Tibial nerve (tissue), 4 donors: ENCODE measurements at regions not wholly inside any gene's neighbourhood (a gene's known extent, or its start where the extent isn't known, plus 50 kb on each side); places are given as distances from the start of the nearest gene placed in this dataset.
"Not testable (repeated sequence)": the region's sequence is repeated elsewhere in the genome, so short reads cannot be mapped to it uniquely, and the experiment has no call there.

Experiments used
- DNase-seq, 2 donors: peaks; one replicate each; pipeline ENCODE4 v3.0.0-alpha.2; 2019; ENCODE audit warnings: low spot score in 2 of 2
- H3K27ac ChIP-seq, 4 donors: fragments of 200-600 bp; sonication (generic) in 3 of 4; one replicate each; pipeline ENCODE4 v1.5.1; 2017 to 2019; ENCODE audit warnings: mild to moderate bottlenecking in 1 of 4
- H3K27me3 ChIP-seq, 2 donors: fragments of 200-600 bp; sonication (generic) in 1 of 2; one replicate each; pipeline versions ENCODE4 v1.5.1 to v1.6.0; 2017 to 2019
- H3K36me3 ChIP-seq, 3 donors: fragments of 200-600 bp; sonication (generic); one replicate each; pipeline ENCODE4 v1.5.1; 2018 to 2019
- H3K4me1 ChIP-seq, 4 donors: fragments of 200-600 bp; sonication (generic) in 3 of 4; one replicate each; pipeline ENCODE4 v1.5.1; 2017 to 2019
- H3K4me3 ChIP-seq, 4 donors: fragments of 200-600 bp; sonication (generic) in 3 of 4; one replicate each; pipeline ENCODE4 v1.5.1; 2017 to 2019; ENCODE audit warnings: mild to moderate bottlenecking in 1 of 4, moderate library complexity in 1 of 4
- H3K9me3 ChIP-seq, 4 donors: fragments of 200-600 bp; sonication (generic) in 3 of 4; one replicate each; pipeline ENCODE4 v1.5.1; 2017 to 2019
- CTCF ChIP-seq, 5 experiments: fragments of 200-600 bp in 3 of 5; fragments of 450-650 bp in 2 of 5; sonication (generic) in 3 of 5; IDR thresholded peaks; one replicate each; pipeline ENCODE4 v1.5.1; 2016 to 2019; ENCODE audit warnings: antibody characterized with exemption in 5 of 5, mild to moderate bottlenecking in 3 of 5, moderate library complexity in 2 of 5
- EP300 ChIP-seq, 2 donors: sonication (generic); formaldehyde crosslinking; IDR thresholded peaks; one replicate each; pipeline ENCODE4 v1.6.1; 2017; ENCODE audit warnings: antibody characterized with exemption in 2 of 2, mild to moderate bottlenecking in 1 of 2
- POLR2A ChIP-seq, 2 donors: fragments of 450-650 bp; IDR thresholded peaks; one replicate each; pipeline ENCODE4 v1.6.1; 2017; ENCODE audit warnings: antibody characterized with exemption in 2 of 2, mild to moderate bottlenecking in 2 of 2, moderate library complexity in 2 of 2
- WGBS, 2 donors: methylation state at CpG; one replicate each; pipeline ENCODE4 v1.1.5; 2018; 5-methylcytosine and 5-hydroxymethylcytosine counted together

GRCh38 chr4:79134767-79135166 lies 191.1 kb downstream of the NAA11 start:
- TF ChIP-seq CTCF (IDR thresholded peaks at IDR 0.05) (no peak), POLR2A (IDR thresholded peaks at IDR 0.05) (no peak), EP300 (IDR thresholded peaks at IDR 0.05) (no peak)
- Histone ChIP-seq H3K27ac (no peak overlapping the region), H3K4me1 (no peaks in the 10 kb centered on the region)

DNA sequence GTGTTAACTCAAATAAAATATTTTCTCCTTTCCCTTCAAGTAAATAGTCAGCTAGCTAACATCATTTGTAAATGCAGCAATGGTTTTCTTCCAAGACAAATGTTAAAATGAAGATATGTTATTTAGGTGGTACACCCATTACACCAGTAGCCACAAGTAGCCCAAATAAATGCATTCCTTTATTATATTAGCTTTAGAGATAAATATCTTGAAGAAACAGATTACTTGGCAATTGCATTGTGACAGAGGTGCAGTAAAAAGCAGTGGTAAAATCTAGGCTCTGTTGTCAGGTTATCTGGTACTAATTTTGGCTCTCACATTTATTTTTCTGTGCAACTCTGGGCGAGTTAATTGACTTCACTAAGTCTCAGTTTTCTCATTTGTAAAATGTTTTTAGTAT lies 193.0 kb downstream of the NAA11 start:
- TF ChIP-seq CTCF (IDR thresholded peaks at IDR 0.05) (no peak), EP300 (IDR thresholded peaks at IDR 0.05) (no peak), POLR2A (IDR thresholded peaks at IDR 0.05) (no peak)
- no peak overlapping the region for H3K27ac ChIP-seq
- WGBS, 2 donors: 84 to 88% methylated on average over 1 of the region's 1 CpG
- no peaks in the 10 kb centered on the region for H3K27me3 ChIP-seq
- H3K36me3 ChIP-seq: no peaks in the 10 kb centered on the region
- peaks cover 0 to 20% (median under 1%) of the 10 kb centered on the region in 4 donors for H3K9me3 ChIP-seq
- no peak overlapping the region for H3K4me3 ChIP-seq
- DNase-seq: no peak
- H3K4me1 ChIP-seq: no peaks in the 10 kb centered on the region

More at GRCh38 chr4:79134767-79135166, 191.1 kb downstream of the NAA11 start:
- Histone ChIP-seq H3K27me3 (no peaks in the 10 kb centered on the region), H3K36me3 (no peaks in the 10 kb centered on the region), H3K9me3 (peaks cover 0 to 11% (median 0%) of the 10 kb centered on the region in 4 donors), H3K4me3 (no peak overlapping the region)
- no peak for DNase-seq

DNA sequence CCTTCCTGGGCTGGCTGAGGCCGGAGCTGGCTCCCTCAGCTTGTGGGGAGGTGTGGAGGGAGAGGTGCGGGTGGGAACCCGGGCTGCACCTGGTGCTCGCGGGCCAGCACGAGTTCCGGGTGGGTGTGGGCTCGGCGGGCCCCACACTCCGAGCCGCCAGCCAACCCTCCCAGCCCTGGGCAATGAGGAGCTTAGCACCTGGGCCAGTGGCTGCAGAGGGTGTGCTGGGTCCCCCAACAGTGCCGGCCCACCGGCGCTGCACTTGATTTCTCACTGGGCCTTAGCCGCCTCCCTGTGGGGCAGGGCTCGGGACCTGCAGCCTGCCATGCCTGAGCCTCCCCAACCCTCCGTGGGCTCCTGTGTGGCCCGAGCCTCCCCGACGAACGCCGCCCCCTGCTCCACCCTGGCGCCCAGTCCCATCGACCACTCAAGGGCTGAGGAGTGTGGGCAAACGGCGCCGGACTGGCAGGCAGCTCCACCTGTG lies 182.7 kb upstream of the PAQR3 start:
- 96 to 97% methylated on average over 23 to 27 of the region's 27 CpGs for WGBS, 2 donors
- H3K4me1 ChIP-seq: no peaks in the 10 kb centered on the region
- TF ChIP-seq CTCF (IDR thresholded peaks at IDR 0.05) (no peak), POLR2A (IDR thresholded peaks at IDR 0.05) (no peak), EP300 (IDR thresholded peaks at IDR 0.05) (no peak)
- no peak for DNase-seq
- no peaks in the 10 kb centered on the region for H3K27me3 ChIP-seq
- no peak overlapping the region for H3K27ac ChIP-seq
- no peaks in the 10 kb centered on the region for H3K36me3 ChIP-seq
- H3K9me3 ChIP-seq: peaks cover 0 to 79% (median 14%) of the 10 kb centered on the region in 4 donors
- no peak overlapping the region for H3K4me3 ChIP-seq

- no peak for DNase-seq
- no peaks in the 10 kb centered on the region for H3K36me3 ChIP-seq
- H3K4me1 ChIP-seq: no peaks in the 10 kb centered on the region
- TF ChIP-seq POLR2A (IDR thresholded peaks at IDR 0.05) (no peak), CTCF (IDR thresholded peaks at IDR 0.05) (no peak), EP300 (IDR thresholded peaks at IDR 0.05) (no peak)
- WGBS, 2 donors: 80 to 94% methylated on average over 1 of the region's 1 CpG
- peaks cover 0 to 78% (median 15%) of the 10 kb centered on the region in 4 donors for H3K9me3 ChIP-seq
- no peak overlapping the region for H3K27ac ChIP-seq
- H3K4me3 ChIP-seq: no peak overlapping the region
- H3K27me3 ChIP-seq: no peaks in the 10 kb centered on the region
These were observed 182.0 kb upstream of the PAQR3 start for GRCh38 chr4:79121223-79121622.

GRCh38 chr4:79117051-79117450 lies 177.8 kb upstream of the PAQR3 start:
- peaks cover 0 to 43% (median 7%) of the 10 kb centered on the region in 4 donors for H3K9me3 ChIP-seq
- 82 to 96% methylated on average over 4 of the region's 4 CpGs for WGBS, 2 donors
- not testable (repeated sequence) for H3K27me3 ChIP-seq, H3K36me3 ChIP-seq, H3K27ac ChIP-seq, H3K4me3 ChIP-seq, H3K4me1 ChIP-seq, DNase-seq

GRCh38 chr4:79107014-79107413 lies 167.8 kb upstream of the PAQR3 start:
- peaks cover 0 to 3% (median 0%) of the 10 kb centered on the region in 3 donors for H3K36me3 ChIP-seq
- peaks cover 0 to 4% (median 0%) of the 10 kb centered on the region in 4 donors for H3K9me3 ChIP-seq
- H3K27ac ChIP-seq: no peak overlapping the region
- no peaks in the 10 kb centered on the region for H3K27me3 ChIP-seq
- H3K4me1 ChIP-seq: no peaks in the 10 kb centered on the region
- WGBS, 2 donors: 100% methylated on average over 1 of the region's 1 CpG
- no peak for DNase-seq
- no peak overlapping the region for H3K4me3 ChIP-seq
- no peak for TF ChIP-seq CTCF (IDR thresholded peaks at IDR 0.05)
- no peak for TF ChIP-seq EP300 (IDR thresholded peaks at IDR 0.05)
- TF ChIP-seq POLR2A (IDR thresholded peaks at IDR 0.05): no peak
